SK-N-SH treated with all-trans-retinoic acid at 6 μM for 48 hours (cell line): ENCODE measurements at regions not wholly inside any gene's neighbourhood (a gene's known extent, or its start where the extent isn't known, plus 50 kb on each side); places are given as distances from the start of the nearest gene placed in this dataset.

Source experiments
- ATAC-seq: fragments of 200-7000 bp; cut with Tn5 transposase; 3 replicates; pipeline ENCODE4 v1.9.1; 2020; ENCODE audit warnings: mild to moderate bottlenecking, moderate library complexity
- ARNTL ChIP-seq: fragments of 450-650 bp; formaldehyde crosslinking; IDR thresholded peaks from 2 replicates; pipeline ENCODE4 v1.5.0; 2020; ENCODE audit warnings: low read depth, mild to moderate bottlenecking, moderate library complexity, borderline replicate concordance
- BACH2 ChIP-seq: fragments of 250-450 bp; sonication (Bioruptor Pico); IDR thresholded peaks from 2 replicates; pipeline ENCODE4 v1.9.0; 2021; ENCODE audit warnings: mild to moderate bottlenecking, borderline replicate concordance
- CREB5 ChIP-seq: fragments of 250-450 bp; sonication (Bioruptor Pico); IDR thresholded peaks from 2 replicates; pipeline ENCODE4 v1.5.1; 2020; ENCODE audit warnings: low read depth, mild to moderate bottlenecking, moderate library complexity
- CSDC2 ChIP-seq: fragments of 250-450 bp; sonication (Bioruptor Pico); IDR thresholded peaks from 2 replicates; pipeline ENCODE4 v1.5.0; 2020; ENCODE audit warnings: mild to moderate bottlenecking, moderate library complexity
- ESRRG ChIP-seq: fragments of 250-450 bp; sonication (Bioruptor Pico); IDR thresholded peaks from 2 replicates; pipeline ENCODE4 v1.6.1; 2021; ENCODE audit warnings: mild to moderate bottlenecking
- GLIS3 ChIP-seq: fragments of 250-450 bp; sonication (Bioruptor Pico); IDR thresholded peaks from 2 replicates; pipeline ENCODE4 v1.5.0; 2020; ENCODE audit warnings: mild to moderate bottlenecking, moderate library complexity
- ISL1 ChIP-seq: fragments of 250-450 bp; sonication (Bioruptor Pico); IDR thresholded peaks from 2 replicates; pipeline ENCODE4 v2.1.2; 2022; ENCODE audit warnings: mild to moderate bottlenecking, moderate library complexity
- OSR1 ChIP-seq: fragments of 250-450 bp; sonication (Bioruptor Pico); IDR thresholded peaks from 2 replicates; pipeline ENCODE4 v1.8.0; 2022; ENCODE audit warnings: moderate library complexity, mild to moderate bottlenecking, inconsistent platforms
- PATZ1 ChIP-seq: fragments of 250-450 bp; sonication (Bioruptor Pico); IDR thresholded peaks from 2 replicates; pipeline ENCODE4 v1.8.0; 2020; ENCODE audit warnings: mild to moderate bottlenecking, moderate library complexity, borderline replicate concordance
- RARB ChIP-seq: fragments of 250-450 bp; sonication (Bioruptor Pico); IDR thresholded peaks from 2 replicates; pipeline ENCODE4 v1.8.0; 2021; ENCODE audit warnings: mild to moderate bottlenecking, moderate library complexity
- SNAI2 ChIP-seq: fragments of 250-450 bp; sonication (Bioruptor Pico); IDR thresholded peaks from 2 replicates; pipeline ENCODE4 v1.5.0; 2020; ENCODE audit warnings: mild to moderate bottlenecking, moderate library complexity
- TCF4 ChIP-seq: fragments of 250-450 bp; sonication (Bioruptor Pico); IDR thresholded peaks from 2 replicates; pipeline ENCODE4 v1.8.0; 2021; ENCODE audit warnings: mild to moderate bottlenecking, moderate library complexity, borderline replicate concordance
- TOX ChIP-seq: fragments of 250-450 bp; sonication (Bioruptor Pico); IDR thresholded peaks from 2 replicates; pipeline ENCODE4 v1.8.0; 2021; ENCODE audit warnings: mild to moderate bottlenecking, moderate library complexity, borderline replicate concordance
- ZFP3 ChIP-seq: fragments of 250-450 bp; sonication (Bioruptor Pico); IDR thresholded peaks from 2 replicates; pipeline ENCODE4 v1.5.0; 2020; ENCODE audit warnings: mild to moderate bottlenecking, moderate library complexity
- ZFP30 ChIP-seq: fragments of 450-650 bp; formaldehyde crosslinking; IDR thresholded peaks from 2 replicates; pipeline ENCODE4 v1.5.0; 2022; ENCODE audit warnings: mild to moderate bottlenecking, moderate library complexity
- ZNF565 ChIP-seq: fragments of 450-650 bp; formaldehyde crosslinking; conservative IDR thresholded peaks from 2 replicates; pipeline ENCODE4 v1.5.0; 2020; ENCODE audit warnings: low read depth, mild to moderate bottlenecking, moderate library complexity
- ZNF70 ChIP-seq: fragments of 450-650 bp; formaldehyde crosslinking; IDR thresholded peaks from 2 replicates; pipeline ENCODE4 v1.5.0; 2020; ENCODE audit warnings: mild to moderate bottlenecking, moderate library complexity
- ZNF8 ChIP-seq: fragments of 450-650 bp; formaldehyde crosslinking; IDR thresholded peaks from 2 replicates; pipeline ENCODE4 v1.5.0; 2020; ENCODE audit warnings: mild to moderate bottlenecking, moderate library complexity
- TF ChIP-seq, protein P1 (sequence below): fragments of 250-450 bp; sonication (Bioruptor Pico); IDR thresholded peaks from 2 replicates; pipeline ENCODE4 v1.8.0; 2021; ENCODE audit warnings: low read depth, mild to moderate bottlenecking, moderate library complexity, borderline replicate concordance
- TF ChIP-seq, protein P2 (sequence below): fragments of 250-450 bp; sonication (Bioruptor Pico); IDR thresholded peaks from 2 replicates; pipeline ENCODE4 v1.5.0; 2020; ENCODE audit warnings: mild to moderate bottlenecking, moderate library complexity

- no peak for TF ChIP-seq GLIS3 (CRISPR knock-in tag)
- no peak for TF ChIP-seq CSDC2 (CRISPR knock-in tag)
- TF ChIP-seq RARB (CRISPR knock-in tag) = no peak
- TF ChIP-seq OSR1 (CRISPR knock-in tag) = no peak
- no peak for TF ChIP-seq ZFP3
- no peak for TF ChIP-seq ARNTL
- TF ChIP-seq, protein P1, sequence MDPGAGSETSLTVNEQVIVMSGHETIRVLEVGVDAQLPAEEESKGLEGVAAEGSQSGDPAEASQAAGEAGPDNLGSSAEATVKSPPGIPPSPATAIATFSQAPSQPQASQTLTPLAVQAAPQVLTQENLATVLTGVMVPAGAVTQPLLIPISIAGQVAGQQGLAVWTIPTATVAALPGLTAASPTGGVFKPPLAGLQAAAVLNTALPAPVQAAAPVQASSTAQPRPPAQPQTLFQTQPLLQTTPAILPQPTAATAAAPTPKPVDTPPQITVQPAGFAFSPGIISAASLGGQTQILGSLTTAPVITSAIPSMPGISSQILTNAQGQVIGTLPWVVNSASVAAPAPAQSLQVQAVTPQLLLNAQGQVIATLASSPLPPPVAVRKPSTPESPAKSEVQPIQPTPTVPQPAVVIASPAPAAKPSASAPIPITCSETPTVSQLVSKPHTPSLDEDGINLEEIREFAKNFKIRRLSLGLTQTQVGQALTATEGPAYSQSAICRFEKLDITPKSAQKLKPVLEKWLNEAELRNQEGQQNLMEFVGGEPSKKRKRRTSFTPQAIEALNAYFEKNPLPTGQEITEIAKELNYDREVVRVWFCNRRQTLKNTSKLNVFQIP (CRISPR knock-in tag) = no peak
- ATAC-seq = no peak
Measured at GRCh38 chr7:149622444-149623210, 125.0 kb upstream of the ZNF746 start.

DNA sequence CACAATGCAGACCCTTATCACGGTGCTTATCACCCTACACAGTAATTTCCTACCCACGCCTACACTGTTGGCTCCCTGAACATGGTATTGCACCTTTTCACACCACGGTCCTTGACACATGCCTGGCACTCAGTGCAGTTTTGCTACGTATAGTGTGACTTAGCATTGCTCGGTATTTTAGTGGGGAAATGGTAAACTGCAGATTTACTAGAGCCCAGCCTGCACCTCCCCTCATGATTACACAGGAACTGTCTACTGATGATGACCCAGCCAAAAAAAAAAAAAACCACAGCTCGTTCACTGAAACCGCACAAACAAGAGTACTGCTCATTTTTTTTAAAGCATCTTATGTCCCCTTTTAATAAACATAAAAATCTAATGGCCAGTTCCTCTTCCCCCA is 124.2 kb upstream of the ZNF746 start:
- no peak for ATAC-seq
- no peak for TF ChIP-seq ZNF8 (CRISPR knock-in tag)
- TF ChIP-seq ZNF565 (CRISPR knock-in tag) = no peak
- no peak for TF ChIP-seq ESRRG (CRISPR knock-in tag)
- TF ChIP-seq TCF4 (CRISPR knock-in tag) = no peak
- no peak for TF ChIP-seq GLIS3 (CRISPR knock-in tag)
- no peak for TF ChIP-seq OSR1 (CRISPR knock-in tag)
- no peak for TF ChIP-seq SNAI2 (CRISPR knock-in tag)
- no peak for TF ChIP-seq ZFP3
- no peak for TF ChIP-seq RARB (CRISPR knock-in tag)
- TF ChIP-seq, protein P2, sequence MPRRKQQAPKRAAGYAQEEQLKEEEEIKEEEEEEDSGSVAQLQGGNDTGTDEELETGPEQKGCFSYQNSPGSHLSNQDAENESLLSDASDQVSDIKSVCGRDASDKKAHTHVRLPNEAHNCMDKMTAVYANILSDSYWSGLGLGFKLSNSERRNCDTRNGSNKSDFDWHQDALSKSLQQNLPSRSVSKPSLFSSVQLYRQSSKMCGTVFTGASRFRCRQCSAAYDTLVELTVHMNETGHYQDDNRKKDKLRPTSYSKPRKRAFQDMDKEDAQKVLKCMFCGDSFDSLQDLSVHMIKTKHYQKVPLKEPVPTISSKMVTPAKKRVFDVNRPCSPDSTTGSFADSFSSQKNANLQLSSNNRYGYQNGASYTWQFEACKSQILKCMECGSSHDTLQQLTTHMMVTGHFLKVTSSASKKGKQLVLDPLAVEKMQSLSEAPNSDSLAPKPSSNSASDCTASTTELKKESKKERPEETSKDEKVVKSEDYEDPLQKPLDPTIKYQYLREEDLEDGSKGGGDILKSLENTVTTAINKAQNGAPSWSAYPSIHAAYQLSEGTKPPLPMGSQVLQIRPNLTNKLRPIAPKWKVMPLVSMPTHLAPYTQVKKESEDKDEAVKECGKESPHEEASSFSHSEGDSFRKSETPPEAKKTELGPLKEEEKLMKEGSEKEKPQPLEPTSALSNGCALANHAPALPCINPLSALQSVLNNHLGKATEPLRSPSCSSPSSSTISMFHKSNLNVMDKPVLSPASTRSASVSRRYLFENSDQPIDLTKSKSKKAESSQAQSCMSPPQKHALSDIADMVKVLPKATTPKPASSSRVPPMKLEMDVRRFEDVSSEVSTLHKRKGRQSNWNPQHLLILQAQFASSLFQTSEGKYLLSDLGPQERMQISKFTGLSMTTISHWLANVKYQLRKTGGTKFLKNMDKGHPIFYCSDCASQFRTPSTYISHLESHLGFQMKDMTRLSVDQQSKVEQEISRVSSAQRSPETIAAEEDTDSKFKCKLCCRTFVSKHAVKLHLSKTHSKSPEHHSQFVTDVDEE (CRISPR knock-in tag) = no peak
- no peak for TF ChIP-seq ARNTL
- TF ChIP-seq, protein P1 (CRISPR knock-in tag) = no peak
- TF ChIP-seq TOX (CRISPR knock-in tag) = no peak
- TF ChIP-seq ZNF70 (CRISPR knock-in tag) = no peak
- TF ChIP-seq ISL1 (CRISPR knock-in tag) = no peak
- no peak for TF ChIP-seq CSDC2 (CRISPR knock-in tag)
- TF ChIP-seq CREB5 (CRISPR knock-in tag) = no peak
- no peak for TF ChIP-seq BACH2
- no peak for TF ChIP-seq ZFP30
- TF ChIP-seq PATZ1 (CRISPR knock-in tag) = no peak

DNA sequence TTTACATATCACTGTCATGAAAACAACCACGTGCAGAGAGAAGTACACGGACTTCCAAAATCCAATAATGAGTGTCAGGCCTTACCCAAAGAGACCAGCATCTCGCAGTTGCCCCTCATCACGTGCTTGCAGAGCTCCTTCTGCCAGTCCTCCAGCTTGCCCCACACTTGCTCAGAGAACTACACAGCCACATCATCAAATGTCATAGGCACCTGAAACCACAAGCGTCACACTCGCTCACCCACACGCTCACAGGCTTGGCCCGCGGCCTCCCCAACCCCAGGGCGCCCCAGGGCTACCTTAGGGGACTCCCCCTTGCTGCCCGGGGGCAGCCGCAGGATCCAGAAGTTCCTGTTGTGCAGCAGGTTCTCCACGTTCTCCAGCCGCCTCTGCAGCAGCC is 123.4 kb upstream of the ZNF746 start:
- ATAC-seq = no peak
- TF ChIP-seq OSR1 (CRISPR knock-in tag) (no peak), ARNTL (no peak), RARB (CRISPR knock-in tag) (no peak), GLIS3 (CRISPR knock-in tag) (no peak), ZNF565 (CRISPR knock-in tag) (no peak), ZFP30 (no peak), PATZ1 (CRISPR knock-in tag) (no peak), SNAI2 (CRISPR knock-in tag) (no peak)
- TF ChIP-seq, protein P2 (CRISPR knock-in tag) = no peak
